NCI-H2196 (cell line): ENCODE measurements at regions not wholly inside any gene's neighbourhood (a gene's known extent, or its start where the extent isn't known, plus 50 kb on each side); places are given as distances from the start of the nearest gene placed in this dataset.

ENCODE experiments used
- DNase-seq: peaks from one replicate; lab custom pipeline; 2025; ENCODE audit not compliant: unreplicated experiment; lab: John Stamatoyannopoulos, UW

- DNase-seq: no peak
Measured at GRCh38 chr2:217658806-217659205, 344.0 kb downstream of the TNS1 start.

DNA sequence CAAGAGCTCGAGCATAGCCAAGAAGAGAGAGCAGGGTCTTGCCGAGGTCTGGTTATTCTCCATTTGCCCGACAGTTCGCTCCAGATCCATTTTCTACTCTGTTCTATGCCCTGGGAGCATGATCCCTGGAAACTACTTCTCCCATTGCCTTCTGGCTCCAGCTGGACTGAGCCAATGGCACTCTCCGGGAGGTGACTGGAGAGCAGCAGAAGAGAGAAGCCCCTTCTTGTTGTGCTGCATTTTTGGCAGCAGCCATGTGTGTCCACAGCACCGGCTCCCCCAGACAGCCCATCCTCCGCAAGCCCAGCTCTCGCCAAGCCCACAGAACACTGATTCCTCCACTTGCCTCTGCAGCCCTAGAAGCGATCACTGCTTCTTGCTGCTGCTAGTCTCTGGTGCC is 345.5 kb downstream of the TNS1 start:
- no peak for DNase-seq

- no peak for DNase-seq
Measured at GRCh38 chr2:217656316-217656715, 346.5 kb downstream of the TNS1 start.

DNA sequence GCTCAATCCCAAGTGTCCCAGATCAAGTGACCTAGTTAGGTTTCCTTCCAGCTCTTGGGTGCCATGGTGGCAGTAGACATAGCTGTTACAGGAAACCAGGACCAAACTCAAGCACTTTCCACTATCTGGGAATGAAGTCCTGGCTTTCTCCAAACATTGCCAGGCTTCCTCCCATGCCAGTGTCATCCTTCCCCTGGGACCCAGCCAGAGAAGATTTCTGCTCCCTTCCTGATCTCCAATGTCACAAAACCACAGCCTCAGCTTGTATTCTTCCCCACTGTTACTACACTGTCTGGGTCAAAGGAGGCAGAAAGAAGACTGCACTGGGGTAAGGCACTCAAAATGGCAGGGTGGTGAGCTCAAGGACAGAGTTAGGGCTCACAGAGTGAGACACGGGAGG is 347.1 kb downstream of the TNS1 start:
- no peak for DNase-seq

GRCh38 chr2:217654168-217654567 is 348.6 kb downstream of the TNS1 start:
- no peak for DNase-seq

DNA sequence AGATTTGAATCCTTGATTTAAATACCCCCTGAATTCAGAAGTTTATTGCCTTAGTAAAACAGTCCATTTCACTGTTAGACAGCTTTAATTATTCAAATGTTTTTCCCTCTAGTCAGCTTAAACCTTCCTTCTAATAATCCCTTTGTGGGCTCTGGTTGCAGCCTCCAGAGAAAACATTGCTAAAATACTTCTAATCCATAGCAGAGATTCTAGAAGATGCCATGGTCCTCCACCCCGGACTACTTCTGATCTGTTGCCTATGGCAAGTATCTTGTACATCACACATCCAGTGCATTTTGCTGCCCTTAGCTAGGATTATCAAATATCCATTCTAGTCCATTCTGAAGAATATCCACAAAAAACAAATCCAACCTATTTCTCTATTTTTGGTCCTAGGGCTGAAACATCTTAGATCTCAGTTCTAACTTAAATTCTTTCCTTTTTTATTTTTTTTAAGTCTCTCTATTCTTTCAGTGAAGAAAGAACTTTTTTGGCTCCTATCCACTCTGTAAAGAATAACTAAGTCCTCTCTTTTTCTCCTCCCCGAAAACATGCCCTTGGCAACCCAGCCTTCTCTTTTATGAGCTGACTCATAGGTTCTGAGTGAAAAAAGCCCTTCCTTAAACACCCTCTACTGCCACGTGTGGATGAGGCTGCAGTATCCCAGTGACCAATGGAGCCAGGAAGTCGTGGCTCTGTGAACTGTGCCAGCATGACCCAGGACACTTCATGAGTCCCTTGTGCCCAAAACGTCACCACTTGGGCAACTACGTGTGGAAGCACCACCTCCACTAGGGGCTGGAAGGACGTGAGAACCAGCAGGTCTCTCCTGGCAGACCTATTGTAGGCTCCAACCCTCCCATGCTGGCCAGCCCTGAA is 349.8 kb downstream of the TNS1 start:
- DNase-seq: peak; percentile 5

DNA sequence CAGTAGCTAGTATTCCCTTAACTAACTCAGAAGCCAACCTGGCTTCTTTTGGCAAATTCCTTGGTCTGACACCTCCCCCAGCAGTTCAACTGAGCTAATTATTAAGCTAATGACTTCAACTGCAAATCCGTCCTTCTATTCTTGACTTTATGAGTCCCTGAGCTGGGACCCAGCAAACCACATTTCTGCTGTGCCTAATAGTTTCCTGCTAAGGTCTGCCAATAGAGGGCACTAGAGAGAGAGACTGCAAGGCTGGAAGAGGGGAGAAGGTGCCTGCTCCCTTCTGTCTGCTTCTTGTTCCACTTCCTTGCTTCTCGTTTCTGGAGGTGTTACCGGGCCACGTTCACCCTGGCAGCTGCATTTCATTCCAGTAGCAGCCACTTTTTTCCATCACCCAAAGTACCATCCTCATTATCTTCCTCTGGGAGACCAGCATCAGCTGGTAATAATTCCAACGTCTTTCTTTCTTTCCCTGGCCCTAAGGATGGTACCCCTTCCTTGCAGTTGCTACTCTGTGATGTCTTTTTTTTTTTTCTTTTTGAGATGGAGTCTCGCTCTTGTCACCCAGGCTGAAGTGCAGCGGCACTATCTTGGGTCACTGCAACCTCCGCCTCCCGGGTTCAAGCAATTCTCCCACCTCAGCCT is 352.0 kb downstream of the TNS1 start:
- DNase-seq: peak; percentile 65

GRCh38 chr2:217650229-217650628 is 352.6 kb downstream of the TNS1 start:
- DNase-seq: no peak

- DNase-seq: no peak
Measured at GRCh38 chr2:217647925-217648324, 354.9 kb downstream of the TNS1 start.

- no peak for DNase-seq
Measured at GRCh38 chr2:217647226-217647625, 355.6 kb downstream of the TNS1 start.

DNA sequence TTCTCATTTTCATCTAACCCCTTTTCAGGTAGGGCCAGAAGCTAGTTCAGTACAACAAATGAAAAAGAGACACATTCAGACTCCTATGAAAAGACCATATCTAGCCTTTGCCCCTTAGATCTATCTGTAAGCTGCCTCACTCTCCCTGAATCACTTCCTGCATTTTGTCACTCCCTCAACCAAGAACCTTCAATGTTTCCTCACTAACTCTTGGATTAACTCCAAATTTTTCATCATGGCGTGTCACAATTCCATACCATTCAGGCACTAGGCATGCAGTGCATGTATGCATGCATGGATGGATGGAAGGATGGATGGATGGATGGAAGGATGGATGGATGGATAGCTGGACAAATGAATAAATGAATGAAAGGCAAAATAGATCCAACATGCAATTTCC is 356.9 kb downstream of the TNS1 start:
- DNase-seq: no peak

DNA sequence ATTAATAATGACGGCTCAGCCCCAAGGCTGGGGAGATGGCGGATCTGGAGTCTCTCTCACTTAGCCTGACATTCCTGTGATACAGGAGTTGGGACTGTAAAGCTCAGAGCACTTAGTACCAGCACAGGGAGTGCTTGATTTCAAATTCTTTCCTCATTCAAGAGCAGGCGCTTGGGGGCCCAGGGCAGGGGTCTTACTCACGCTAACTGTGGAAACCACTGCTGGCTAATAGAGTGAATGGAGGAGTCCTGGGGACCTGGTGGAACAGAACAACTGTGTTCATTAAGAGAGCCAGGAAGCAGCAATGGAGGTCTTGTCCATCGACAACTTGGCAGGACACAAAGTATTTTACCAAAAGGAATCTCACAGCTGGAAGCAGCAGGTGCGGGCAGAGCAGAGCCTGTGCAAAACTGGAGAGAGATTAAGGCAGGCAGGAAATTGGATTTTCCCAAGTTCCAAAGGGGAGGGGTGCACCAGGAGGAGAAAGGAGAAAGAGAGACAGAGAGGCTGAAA is 358.9 kb downstream of the TNS1 start:
- DNase-seq: no peak

DNA sequence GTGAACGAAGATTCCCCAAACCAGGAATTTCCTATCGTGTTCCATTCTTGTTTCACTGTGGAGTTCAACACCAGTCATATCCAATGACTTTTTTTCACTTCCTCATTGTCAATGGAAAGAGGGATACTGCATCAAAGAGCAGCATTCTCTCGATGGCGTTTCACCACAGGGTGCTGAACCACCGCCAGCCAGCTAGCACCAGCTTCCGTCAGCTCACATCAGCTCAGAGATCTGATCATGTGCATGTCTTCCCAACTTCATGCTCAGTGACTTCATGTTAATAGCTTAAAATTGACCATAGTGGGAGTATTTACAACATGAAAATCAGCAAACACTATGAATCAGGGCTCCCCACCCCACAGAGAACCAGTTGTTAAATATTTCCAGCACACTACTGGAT is 359.9 kb downstream of the TNS1 start:
- DNase-seq: no peak

DNA sequence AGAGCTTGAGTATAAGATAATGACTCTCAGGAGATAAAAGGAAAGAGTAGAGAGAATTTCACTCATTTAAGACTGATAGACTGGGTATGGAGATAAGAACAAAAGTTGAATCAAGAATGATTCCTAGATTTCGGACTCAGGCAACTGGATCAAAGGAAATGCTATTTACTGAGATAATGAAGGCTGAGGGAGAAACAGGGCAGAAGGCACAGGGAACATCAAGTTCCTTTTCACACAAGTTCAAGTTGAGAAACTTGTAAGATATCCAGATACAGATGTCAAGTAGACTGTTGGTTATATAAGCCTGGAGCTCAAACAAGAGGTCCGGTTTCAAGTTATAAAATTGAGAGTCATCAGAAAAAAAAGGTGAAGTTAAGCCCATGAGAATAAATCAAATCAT is 360.8 kb downstream of the TNS1 start:
- no peak for DNase-seq

DNA sequence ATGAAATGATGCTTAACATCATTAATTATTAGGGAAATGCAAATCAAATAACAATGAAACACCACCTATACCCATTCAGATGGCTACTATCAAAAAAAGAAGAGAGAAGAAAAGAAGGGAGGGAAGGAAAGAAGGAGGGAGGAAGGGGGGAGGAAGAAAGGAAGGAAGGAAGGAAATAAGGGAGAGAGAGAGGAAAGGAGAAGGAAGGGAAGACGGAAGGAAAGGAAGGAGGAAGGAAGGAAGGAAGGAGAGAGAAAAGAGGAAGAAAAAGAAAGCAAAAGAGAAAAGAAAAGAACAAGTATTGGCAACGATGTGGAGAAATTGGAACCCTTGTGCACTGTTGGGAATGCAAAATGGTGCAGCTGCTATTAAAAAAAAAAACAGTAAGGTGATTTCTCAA is 363.3 kb downstream of the TNS1 start:
- no peak for DNase-seq

DNA sequence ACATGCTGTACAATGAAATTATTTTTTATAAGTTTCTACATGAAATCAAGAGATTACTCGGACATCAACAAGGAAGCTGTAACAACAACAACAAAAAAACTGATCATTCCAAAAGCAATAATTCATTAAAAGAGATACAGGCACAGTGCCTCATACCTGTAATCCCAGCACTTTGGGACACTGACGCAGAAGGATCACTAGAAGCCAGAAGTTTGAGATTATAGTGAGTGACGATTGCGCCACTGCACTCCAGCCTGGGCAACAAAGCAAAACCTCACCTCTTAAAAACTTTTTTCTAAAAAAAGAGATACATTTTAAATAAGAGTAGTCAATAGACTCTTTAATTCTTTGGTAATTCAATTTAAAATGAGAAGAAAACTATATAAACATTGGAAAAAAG is 364.3 kb downstream of the TNS1 start:
- DNase-seq: no peak

DNA sequence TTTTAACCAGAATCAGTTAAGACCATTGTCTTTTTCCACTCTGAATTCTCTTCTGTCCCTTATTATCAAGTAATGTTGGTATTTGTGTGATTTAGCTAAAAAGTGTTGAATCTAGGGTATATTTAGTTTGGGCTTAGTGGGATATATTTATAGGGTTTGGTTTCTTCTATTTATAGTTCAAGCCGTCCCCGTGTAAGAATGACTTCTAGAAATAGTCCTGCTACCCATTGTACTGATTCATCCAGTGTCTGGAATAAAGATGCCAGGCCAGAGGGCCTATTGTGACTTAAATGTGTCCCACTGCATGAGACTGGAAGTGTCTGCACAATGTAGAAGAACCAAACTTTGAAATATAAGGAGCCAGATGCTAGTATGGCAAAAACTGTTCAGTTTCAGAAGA is 364.8 kb downstream of the TNS1 start:
- no peak for DNase-seq

DNA sequence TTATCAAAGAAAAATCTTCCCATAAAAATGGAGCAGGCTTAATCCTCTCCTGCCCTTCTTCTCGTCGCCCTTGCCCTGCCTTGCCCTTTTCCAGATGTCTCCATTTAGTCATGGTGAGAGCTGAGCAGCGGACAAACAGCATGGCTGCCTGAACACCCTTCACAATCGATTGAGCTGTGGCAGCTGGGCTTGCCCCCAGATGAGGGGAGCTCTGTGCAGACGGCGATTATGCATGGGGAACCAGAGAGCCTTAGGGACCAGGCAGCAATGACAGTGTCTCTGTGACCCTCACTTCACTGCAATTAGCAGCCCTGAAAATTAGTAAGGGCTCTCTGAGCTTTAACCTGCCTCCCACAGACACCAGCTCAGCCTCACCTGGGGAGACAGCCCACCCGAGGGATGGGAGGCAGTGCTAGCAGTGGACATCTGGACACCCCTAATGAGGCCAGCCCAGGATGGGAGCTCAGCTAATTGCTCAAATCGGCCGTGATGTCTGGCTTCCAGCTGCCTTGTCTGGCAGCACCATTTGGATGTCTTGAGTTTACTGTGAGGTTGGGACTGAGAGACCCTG is 365.7 kb downstream of the TNS1 start:
- DNase-seq: no peak

GRCh38 chr2:217636578-217636977 is 366.2 kb downstream of the TNS1 start:
- no peak for DNase-seq

GRCh38 chr2:217634871-217635270 is 367.9 kb downstream of the TNS1 start:
- no peak for DNase-seq

GRCh38 chr2:217632043-217632442 is 370.8 kb downstream of the TNS1 start:
- no peak for DNase-seq

- no peak for DNase-seq
Measured at GRCh38 chr2:217631115-217631514, 371.7 kb downstream of the TNS1 start.
